MM.1S (cell line): ENCODE measurements at regions not wholly inside any gene's neighbourhood (a gene's known extent, or its start where the extent isn't known, plus 50 kb on each side); places are given as distances from the start of the nearest gene placed in this dataset.

Experiments used
- CTCF ChIP-seq: fragments of 300-600 bp; sonication (generic); IDR thresholded peaks from 2 replicates; pipeline ENCODE4 v1.5.1; 2016; ENCODE audit warnings: antibody characterized with exemption, low read length, mixed read lengths
- EZH2phosphoT487 ChIP-seq: fragments of 300-600 bp; sonication (generic); IDR thresholded peaks from 2 replicates; pipeline ENCODE4 v1.6.1; 2018; ENCODE audit warnings: antibody characterized with exemption, low read length

- TF ChIP-seq CTCF (no peak), EZH2phosphoT487 (no peak)
Observed at GRCh38 chr5:72572236-72572765, 65.1 kb upstream of the ZNF366 start.
